ENCODE measurements at regions not wholly inside any gene's neighbourhood (a gene's known extent, or its start where the extent isn't known, plus 50 kb on each side); places are given as distances from the start of the nearest gene placed in this dataset.

DNA sequence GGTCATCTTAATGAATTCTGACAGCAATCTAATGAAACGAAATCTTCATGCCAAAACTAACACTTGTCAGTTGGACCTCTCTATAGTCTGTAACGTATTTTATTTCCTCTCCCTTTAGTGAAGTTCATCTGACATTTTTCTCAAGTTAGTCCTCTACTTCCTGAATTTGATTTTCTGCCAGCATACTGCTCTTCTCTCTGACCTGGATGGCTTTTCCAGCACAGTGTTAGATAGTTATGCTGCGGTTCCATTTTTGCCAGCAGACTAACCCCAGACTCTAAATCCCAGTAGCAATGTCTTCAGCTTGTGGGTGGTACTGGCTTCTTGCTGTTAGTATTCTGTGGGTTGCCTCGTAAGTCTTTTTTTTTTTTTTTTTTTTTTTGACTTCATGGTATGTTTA is 146.7 kb upstream of the VEGFC start:
- 45% methylated on average over 4 of the region's 4 CpGs for WGBS

GRCh38 chr4:176945334-176945733 is 152.6 kb upstream of the VEGFC start:
- intact Hi-C loops (cut with DNase I), result no loop called here
- Histone ChIP-seq H3K27ac (no peak overlapping the region), H3K4me3 (no peak overlapping the region), H3K36me3 (no peaks in the 10 kb centered on the region), H3K4me1 (replicated peaks) (no peaks in the 10 kb centered on the region), H3K27me3 (replicated peaks; ENCODE audit: insufficient read depth) (no peaks in the 10 kb centered on the region), H3K9me3 (no peaks in the 10 kb centered on the region)
- TF ChIP-seq POLR2A (IDR thresholded peaks at IDR 0.05) (no peak), POLR2AphosphoS5 (IDR thresholded peaks at IDR 0.05) (no peak), CTCF (IDR thresholded peaks at IDR 0.05) (no peak)
- WGBS, result 0% methylated on average over 1 of the region's 1 CpG
- DNase-seq (ENCODE audit: low spot score), result no peak

More for the DNA sequence above, 146.7 kb upstream of the VEGFC start:
- Histone ChIP-seq H3K4me3 (no peak overlapping the region), H3K27ac (no peak overlapping the region), H3K9me3 (no peaks in the 10 kb centered on the region), H3K4me1 (replicated peaks) (no peaks in the 10 kb centered on the region), H3K36me3 (no peaks in the 10 kb centered on the region), H3K27me3 (replicated peaks; ENCODE audit: insufficient read depth) (no peaks in the 10 kb centered on the region)
- DNase-seq (ENCODE audit: low spot score), result no peak
- TF ChIP-seq CTCF (IDR thresholded peaks at IDR 0.05) (no peak), POLR2A (IDR thresholded peaks at IDR 0.05) (no peak), POLR2AphosphoS5 (IDR thresholded peaks at IDR 0.05) (no peak)
- intact Hi-C loops (cut with DNase I), result no loop called here

DNA sequence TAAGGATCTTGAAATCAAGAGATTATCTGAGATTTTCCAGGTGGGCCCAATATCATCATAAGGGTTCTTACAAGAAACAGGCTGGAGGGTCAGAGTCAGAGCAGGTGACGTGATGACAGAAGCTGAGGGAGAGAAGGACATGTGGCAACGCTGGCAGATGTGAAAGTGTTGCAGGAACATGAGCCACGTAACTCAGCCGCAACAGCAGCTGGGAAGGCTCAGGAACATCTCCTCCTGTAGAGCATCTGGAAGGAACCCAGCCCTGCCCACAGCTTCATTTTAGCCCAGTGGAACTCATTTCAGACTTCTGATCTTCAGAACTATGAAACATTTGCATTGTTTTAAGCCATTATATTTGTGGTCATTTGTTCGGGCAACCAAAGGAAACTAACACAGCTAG is 156.3 kb upstream of the VEGFC start:
- H3K9me3 ChIP-seq, result no peaks in the 10 kb centered on the region
- no peaks in the 10 kb centered on the region for H3K4me1 ChIP-seq (replicated peaks)
- no peak overlapping the region for H3K4me3 ChIP-seq
- H3K36me3 ChIP-seq, result no peaks in the 10 kb centered on the region
- H3K27me3 ChIP-seq (replicated peaks; ENCODE audit: insufficient read depth), result no peaks in the 10 kb centered on the region
- 73% methylated on average over 5 of the region's 5 CpGs for WGBS
- TF ChIP-seq POLR2A (IDR thresholded peaks at IDR 0.05), result no peak
- no peak overlapping the region for H3K27ac ChIP-seq
- DNase-seq (ENCODE audit: low spot score), result no peak
- intact Hi-C loops (cut with DNase I), result no loop called here

DNA sequence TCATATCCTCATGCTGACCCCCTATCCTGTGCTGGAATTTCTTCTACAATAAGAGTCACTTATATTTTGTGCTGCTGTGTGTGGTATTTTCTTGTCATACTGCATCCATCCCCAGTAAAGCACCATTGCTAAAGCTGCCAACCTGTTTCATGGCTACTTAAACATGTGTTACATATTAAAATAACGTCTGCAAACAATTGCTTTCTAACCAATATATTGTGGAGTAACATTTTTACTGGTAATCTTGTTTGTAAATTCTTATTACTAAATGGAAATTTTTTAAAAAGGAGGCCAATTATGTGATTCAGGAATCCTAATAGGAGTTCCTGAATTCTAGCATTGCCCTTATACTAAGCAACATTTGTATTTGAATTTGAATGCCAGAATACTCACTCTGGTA is 160.3 kb upstream of the VEGFC start:
- no peak for DNase-seq (ENCODE audit: low spot score)
- TF ChIP-seq CTCF (IDR thresholded peaks at IDR 0.05) (no peak), POLR2AphosphoS5 (IDR thresholded peaks at IDR 0.05) (no peak), POLR2A (IDR thresholded peaks at IDR 0.05) (no peak)
- Histone ChIP-seq H3K27ac (no peak overlapping the region), H3K36me3 (no peaks in the 10 kb centered on the region), H3K4me3 (no peak overlapping the region), H3K9me3 (no peaks in the 10 kb centered on the region), H3K4me1 (replicated peaks) (no peaks in the 10 kb centered on the region), H3K27me3 (replicated peaks; ENCODE audit: insufficient read depth) (no peaks in the 10 kb centered on the region)
- intact Hi-C loops (cut with DNase I), result no loop called here
- 82% methylated on average over 1 of the region's 1 CpG for WGBS

GRCh38 chr4:176957353-176958118 is 164.8 kb upstream of the VEGFC start:
- Histone ChIP-seq H3K4me1 (replicated peaks) (no peaks in the 10 kb centered on the region), H3K9me3 (no peaks in the 10 kb centered on the region), H3K36me3 (no peaks in the 10 kb centered on the region), H3K27me3 (replicated peaks; ENCODE audit: insufficient read depth) (no peaks in the 10 kb centered on the region), H3K4me3 (no peak overlapping the region), H3K27ac (no peak overlapping the region)
- no peak for TF ChIP-seq CTCF (IDR thresholded peaks at IDR 0.05)
- no peak for TF ChIP-seq POLR2AphosphoS5 (IDR thresholded peaks at IDR 0.05)
- TF ChIP-seq POLR2A (IDR thresholded peaks at IDR 0.05), result no peak
- DNase-seq (ENCODE audit: low spot score), result no peak
- intact Hi-C loops (cut with DNase I), result no loop called here
- 54% methylated on average over 3 of the region's 3 CpGs for WGBS
